GM12878 (cell line): ENCODE measurements at regions not wholly inside any gene's neighbourhood (a gene's known extent, or its start where the extent isn't known, plus 50 kb on each side); places are given as distances from the start of the nearest gene placed in this dataset.
A peak's percentile ranks its signal among the peaks of the same experiment; 100 is the strongest.

Experiments used
- ATF2 ChIP-seq: IDR thresholded peaks from 2 replicates; pipeline ENCODE4 v1.6.1; 2012; ENCODE audit warnings: low read length, inconsistent platforms
- BCL11A ChIP-seq: IDR thresholded peaks from 2 replicates; pipeline ENCODE4 v1.6.1; 2011; ENCODE audit warnings: low read depth, low read length
- DPF2 ChIP-seq: fragments of 450-650 bp; IDR thresholded peaks from 2 replicates; pipeline ENCODE4 v1.6.1; 2017; ENCODE audit warnings: mild to moderate bottlenecking
- ETV6 ChIP-seq, 2 experiments: fragments of 450-650 bp in 1 of 2; IDR thresholded peaks in 1 of 2; conservative IDR thresholded peaks in 1 of 2; 2 replicates each; pipeline ENCODE4 v1.6.1; 2014; ENCODE audit warnings: antibody characterized with exemption in 1 of 2, borderline replicate concordance in 1 of 2, low read depth in 1 of 2, mild to moderate bottlenecking in 1 of 2, moderate library complexity in 1 of 2
- FOXM1 ChIP-seq: IDR thresholded peaks from 2 replicates; pipeline ENCODE4 v1.6.1; 2012; ENCODE audit warnings: low read depth, mild to moderate bottlenecking, inconsistent platforms, low read length, moderate library complexity
- HDAC6 ChIP-seq: fragments of 200-600 bp; sonication (generic); IDR thresholded peaks from one replicate; pipeline ENCODE4 v1.8.0; 2017; ENCODE audit warnings: antibody characterized with exemption; ENCODE audit not compliant: unreplicated experiment
- HDGF ChIP-seq: fragments of 450-650 bp; IDR thresholded peaks from 2 replicates; pipeline ENCODE4 v1.6.1; 2016; ENCODE audit warnings: antibody characterized with exemption
- MEF2B ChIP-seq: fragments of 450-650 bp; IDR thresholded peaks from 2 replicates; pipeline ENCODE4 v1.6.1; 2018; ENCODE audit warnings: mild to moderate bottlenecking, moderate library complexity; ENCODE audit not compliant: partially characterized antibody, poor library complexity, severe bottlenecking
- MTA2 ChIP-seq: fragments of 450-650 bp; IDR thresholded peaks from 2 replicates; pipeline ENCODE4 v1.6.1; 2016; ENCODE audit warnings: low read depth, mild to moderate bottlenecking, moderate library complexity
- MXI1 ChIP-seq: fragments of 150-350 bp; IDR thresholded peaks from 2 replicates; pipeline ENCODE4 v1.6.1; 2011; ENCODE audit warnings: low read depth, mild to moderate bottlenecking, inconsistent platforms, low read length, improper control_type of control experiment
- MYB ChIP-seq: fragments of 150-350 bp; IDR thresholded peaks from 2 replicates; pipeline ENCODE4 v1.6.1; 2014; ENCODE audit warnings: mild to moderate bottlenecking, low read depth, low read length, borderline replicate concordance
- NFIC ChIP-seq: IDR thresholded peaks from 2 replicates; pipeline ENCODE4 v1.6.1; 2012; ENCODE audit warnings: low read depth, mild to moderate bottlenecking, inconsistent platforms, low read length, moderate library complexity
- PAX5 ChIP-seq: IDR thresholded peaks from 2 replicates; pipeline ENCODE4 v1.6.1; 2011; ENCODE audit warnings: low read depth, low read length, borderline replicate concordance
- PKNOX1 ChIP-seq: fragments of 450-650 bp; IDR thresholded peaks from 2 replicates; pipeline ENCODE4 v1.6.1; 2016; ENCODE audit warnings: mild to moderate bottlenecking
- PML ChIP-seq: IDR thresholded peaks from 2 replicates; pipeline ENCODE4 v1.6.1; 2012; ENCODE audit warnings: low read length, inconsistent platforms
- RUNX3 ChIP-seq: IDR thresholded peaks from 2 replicates; pipeline ENCODE4 v1.6.1; 2012; ENCODE audit warnings: low read length, inconsistent platforms
- SKIL ChIP-seq: fragments of 450-650 bp; IDR thresholded peaks from 2 replicates; pipeline ENCODE4 v1.6.1; 2017; ENCODE audit warnings: mild to moderate bottlenecking, low read depth, inconsistent platforms; ENCODE audit not compliant: poor library complexity, severe bottlenecking
- SMARCA5 ChIP-seq: fragments of 450-650 bp; IDR thresholded peaks from 2 replicates; pipeline ENCODE4 v1.6.1; 2017; ENCODE audit warnings: mild to moderate bottlenecking
- SPI1 ChIP-seq: IDR thresholded peaks from 2 replicates; pipeline ENCODE4 v1.6.1; 2011; ENCODE audit warnings: low read depth, mild to moderate bottlenecking, low read length, moderate library complexity, borderline replicate concordance; ENCODE audit not compliant: insufficient read depth
- TARDBP ChIP-seq: IDR thresholded peaks from 2 replicates; pipeline ENCODE4 v1.6.1; 2016; ENCODE audit warnings: borderline replicate concordance
- ZBED1 ChIP-seq: IDR thresholded peaks from 2 replicates; pipeline ENCODE4 v1.6.1; 2016; ENCODE audit warnings: borderline replicate concordance
- ZNF384 ChIP-seq: IDR thresholded peaks from 2 replicates; pipeline ENCODE4 v1.6.1; 2012; ENCODE audit warnings: low read depth, mild to moderate bottlenecking, low read length, improper control_type of control experiment, borderline replicate concordance
- TF ChIP-seq, protein P1 (sequence below): IDR thresholded peaks from 2 replicates; pipeline ENCODE4 v1.6.1; 2011; ENCODE audit warnings: low read depth, low read length, improper control_type of control experiment, borderline replicate concordance
- TF ChIP-seq, protein P2 (sequence below): IDR thresholded peaks from 2 replicates; pipeline ENCODE4 v1.6.1; 2011; ENCODE audit warnings: low read depth, mild to moderate bottlenecking, low read length, moderate library complexity, borderline replicate concordance; ENCODE audit errors: extremely low read depth

GRCh38 chr7:65798111-65799075 lies 74.5 kb upstream of the VKORC1L1 start (continued):
- TF ChIP-seq ATF2 (peak; percentile 75), HDGF (peak; percentile 78), MTA2 (peak; percentile 92), TARDBP (0 out of 2 replicates have a peak, but pooled peaks have one; percentile 31), ETV6 (conservative IDR thresholded peaks at IDR 0.05 in 1 of 2, IDR thresholded peaks at IDR 0.05 in 1 of 2; ENCODE audit: borderline replicate concordance in 1 of 2, low read depth in 1 of 2) (0 out of 4 replicates have a peak, but pooled peaks of 1 of the 2 experiments have one; percentile 19), SPI1 (peak; percentile 92), MYB (no peak), SKIL (peak; percentile 63), ZBED1 (peak; percentile 46; the same call in 1 of the 2 replicates), RUNX3 (peak; percentile 87), HDAC6 (no peak), ZNF384 (no peak), PML (0 out of 2 replicates have a peak, but pooled peaks have one; percentile 38), BCL11A (peak; percentile 82), MEF2B (peak; percentile 36), FOXM1 (peak; percentile 67; the same call in 1 of the 2 replicates), PAX5 (peak; percentile 68; the same call in 1 of the 2 replicates), SMARCA5 (no peak), NFIC (peak; percentile 85), PKNOX1 (0 out of 2 replicates have a peak, but pooled peaks have one; percentile 13), DPF2 (peak; percentile 72), MXI1 (no peak)
- TF ChIP-seq, protein P1, sequence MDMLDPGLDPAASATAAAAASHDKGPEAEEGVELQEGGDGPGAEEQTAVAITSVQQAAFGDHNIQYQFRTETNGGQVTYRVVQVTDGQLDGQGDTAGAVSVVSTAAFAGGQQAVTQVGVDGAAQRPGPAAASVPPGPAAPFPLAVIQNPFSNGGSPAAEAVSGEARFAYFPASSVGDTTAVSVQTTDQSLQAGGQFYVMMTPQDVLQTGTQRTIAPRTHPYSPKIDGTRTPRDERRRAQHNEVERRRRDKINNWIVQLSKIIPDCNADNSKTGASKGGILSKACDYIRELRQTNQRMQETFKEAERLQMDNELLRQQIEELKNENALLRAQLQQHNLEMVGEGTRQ: no peak
- TF ChIP-seq, protein P2, sequence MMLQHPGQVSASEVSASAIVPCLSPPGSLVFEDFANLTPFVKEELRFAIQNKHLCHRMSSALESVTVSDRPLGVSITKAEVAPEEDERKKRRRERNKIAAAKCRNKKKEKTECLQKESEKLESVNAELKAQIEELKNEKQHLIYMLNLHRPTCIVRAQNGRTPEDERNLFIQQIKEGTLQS: no peak
